MM.1S (cell line): ENCODE measurements at regions not wholly inside any gene's neighbourhood (a gene's known extent, or its start where the extent isn't known, plus 50 kb on each side); places are given as distances from the start of the nearest gene placed in this dataset.

ENCODE experiments used
- DNase-seq: peaks from one replicate; pipeline ENCODE4 v3.0.0-alpha.2; 2015
- H2AFZ ChIP-seq: fragments of 300-600 bp; sonication (generic); 2 replicates; pipeline ENCODE4 v1.6.0; 2016; ENCODE audit warnings: antibody characterized with exemption, low read length
- H3F3A ChIP-seq: fragments of 300-600 bp; sonication (generic); 2 replicates; pipeline ENCODE4 v1.6.1; 2016; ENCODE audit warnings: mild to moderate bottlenecking, antibody characterized with exemption, low read length, moderate library complexity, mixed read lengths; ENCODE audit not compliant: insufficient read depth
- H3K27ac ChIP-seq: fragments of 300-600 bp; sonication (generic); 2 replicates; pipeline ENCODE4 v1.5.1; 2016; ENCODE audit warnings: mild to moderate bottlenecking, low read length
- H3K27me3 ChIP-seq: fragments of 300-600 bp; sonication (generic); replicated peaks from 2 replicates; pipeline ENCODE4 v1.6.0; 2016; ENCODE audit warnings: low read length; ENCODE audit not compliant: insufficient read depth
- H3K36me3 ChIP-seq: fragments of 300-600 bp; sonication (generic); replicated peaks from 2 replicates; pipeline ENCODE4 v1.6.1; 2016; ENCODE audit warnings: mild to moderate bottlenecking, low read length, mixed read lengths; ENCODE audit not compliant: insufficient read depth
- H3K4me1 ChIP-seq: fragments of 300-600 bp; sonication (generic); 2 replicates; pipeline ENCODE4 v1.6.1; 2016; ENCODE audit warnings: low read length, mixed read lengths
- H3K4me2 ChIP-seq: fragments of 300-600 bp; sonication (generic); 2 replicates; pipeline ENCODE4 v1.6.0; 2016; ENCODE audit warnings: low read depth, low read length
- H3K4me3 ChIP-seq: fragments of 300-600 bp; sonication (generic); 2 replicates; pipeline ENCODE4 v1.5.1; 2016; ENCODE audit warnings: low read length, mixed read lengths
- H3K79me2 ChIP-seq: fragments of 300-600 bp; sonication (generic); 2 replicates; pipeline ENCODE4 v1.6.1; 2016; ENCODE audit warnings: mixed run types, low read length, mixed read lengths
- H3K9ac ChIP-seq: fragments of 300-600 bp; sonication (generic); 2 replicates; pipeline ENCODE4 v1.6.1; 2016; ENCODE audit warnings: low read length, mixed read lengths
- H3K9me2 ChIP-seq: fragments of 300-600 bp; sonication (generic); replicated peaks from 2 replicates; pipeline ENCODE4 v1.6.1; 2016; ENCODE audit warnings: mild to moderate bottlenecking, low read length, mixed read lengths; ENCODE audit not compliant: insufficient read depth
- H3K9me3 ChIP-seq: fragments of 300-600 bp; sonication (generic); replicated peaks from 2 replicates; pipeline ENCODE4 v1.6.1; 2016; ENCODE audit warnings: mild to moderate bottlenecking, low read length, mixed read lengths; ENCODE audit not compliant: insufficient read depth
- H4K20me1 ChIP-seq: fragments of 300-600 bp; sonication (generic); 2 replicates; pipeline ENCODE4 v1.6.1; 2016; ENCODE audit warnings: mild to moderate bottlenecking, low read length, moderate library complexity, mixed read lengths; ENCODE audit not compliant: insufficient read depth
- EZH2 ChIP-seq: fragments of 300-600 bp; sonication (generic); optimal IDR thresholded peaks from 2 replicates; pipeline ENCODE3; 2017; ENCODE audit warnings: low read depth, mild to moderate bottlenecking, antibody characterized with exemption, low read length, mixed read lengths
- EZH2phosphoT487 ChIP-seq: fragments of 300-600 bp; sonication (generic); IDR thresholded peaks from 2 replicates; pipeline ENCODE4 v1.6.1; 2018; ENCODE audit warnings: antibody characterized with exemption, low read length
- TF ChIP-seq, protein P1 (sequence below): fragments of 300-600 bp; sonication (generic); IDR thresholded peaks from 2 replicates; pipeline ENCODE4 v1.5.1; 2016; ENCODE audit warnings: antibody characterized with exemption, low read length, mixed read lengths

DNA sequence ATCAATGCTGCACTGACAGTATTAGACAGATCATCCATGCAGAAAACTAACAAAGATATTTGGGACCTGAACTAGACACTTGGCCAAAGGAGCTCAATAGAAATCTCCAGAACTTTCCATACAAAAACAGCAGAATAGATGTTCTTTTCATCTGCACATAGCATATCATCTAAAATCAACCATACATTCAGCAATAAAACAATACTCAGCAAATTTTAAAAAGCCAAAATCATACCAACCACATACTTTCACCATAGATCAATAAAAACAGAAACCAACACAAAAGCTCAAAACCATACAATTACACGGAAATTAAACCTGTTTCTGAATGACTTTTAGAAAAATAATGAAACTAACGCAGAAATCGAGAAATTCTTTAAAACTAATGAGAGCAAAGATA, 592.6 kb downstream of the SLITRK5 start:
- Histone ChIP-seq H3K4me3 (no peak overlapping the region), H3K36me3 (no peaks in the 10 kb centered on the region), H4K20me1 (no peaks in the 10 kb centered on the region), H3K9me2 (no peaks in the 10 kb centered on the region), H2AFZ (no peak overlapping the region), H3K9me3 (no peaks in the 10 kb centered on the region), H3K4me1 (no peaks in the 10 kb centered on the region), H3K9ac (no peak overlapping the region), H3K27me3 (no peaks in the 10 kb centered on the region), H3K79me2 (no peaks in the 10 kb centered on the region), H3K27ac (no peak overlapping the region), H3K4me2 (no peak overlapping the region), H3F3A (no peaks in the 10 kb centered on the region)
- TF ChIP-seq, protein P1, sequence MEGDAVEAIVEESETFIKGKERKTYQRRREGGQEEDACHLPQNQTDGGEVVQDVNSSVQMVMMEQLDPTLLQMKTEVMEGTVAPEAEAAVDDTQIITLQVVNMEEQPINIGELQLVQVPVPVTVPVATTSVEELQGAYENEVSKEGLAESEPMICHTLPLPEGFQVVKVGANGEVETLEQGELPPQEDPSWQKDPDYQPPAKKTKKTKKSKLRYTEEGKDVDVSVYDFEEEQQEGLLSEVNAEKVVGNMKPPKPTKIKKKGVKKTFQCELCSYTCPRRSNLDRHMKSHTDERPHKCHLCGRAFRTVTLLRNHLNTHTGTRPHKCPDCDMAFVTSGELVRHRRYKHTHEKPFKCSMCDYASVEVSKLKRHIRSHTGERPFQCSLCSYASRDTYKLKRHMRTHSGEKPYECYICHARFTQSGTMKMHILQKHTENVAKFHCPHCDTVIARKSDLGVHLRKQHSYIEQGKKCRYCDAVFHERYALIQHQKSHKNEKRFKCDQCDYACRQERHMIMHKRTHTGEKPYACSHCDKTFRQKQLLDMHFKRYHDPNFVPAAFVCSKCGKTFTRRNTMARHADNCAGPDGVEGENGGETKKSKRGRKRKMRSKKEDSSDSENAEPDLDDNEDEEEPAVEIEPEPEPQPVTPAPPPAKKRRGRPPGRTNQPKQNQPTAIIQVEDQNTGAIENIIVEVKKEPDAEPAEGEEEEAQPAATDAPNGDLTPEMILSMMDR, result no peak
- TF ChIP-seq EZH2 (no peak), EZH2phosphoT487 (no peak)
- DNase-seq, result no peak

DNA sequence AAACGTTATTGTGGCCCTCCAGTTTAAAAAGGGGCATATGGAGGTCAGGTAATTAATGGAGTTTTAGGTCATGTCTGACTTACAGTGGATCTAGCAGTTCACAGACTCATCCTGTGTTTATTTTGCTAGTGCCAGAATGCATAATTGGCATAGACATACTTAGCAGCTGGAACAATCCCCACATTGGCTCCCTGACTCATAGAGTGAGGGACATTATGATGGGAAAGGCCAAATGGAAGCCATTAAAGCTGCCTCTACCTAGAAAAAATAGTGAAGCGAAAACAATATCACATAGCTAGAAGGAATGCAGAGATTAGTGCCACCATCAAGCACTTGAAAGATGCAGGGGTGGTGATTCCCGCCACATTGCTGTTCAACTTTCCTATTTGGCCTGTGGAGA, 610.7 kb downstream of the SLITRK5 start:
- Histone ChIP-seq H3K9me3 (no peaks in the 10 kb centered on the region), H3K9ac (no peak overlapping the region), H3K27me3 (no peaks in the 10 kb centered on the region), H4K20me1 (no peaks in the 10 kb centered on the region), H3K4me1 (no peaks in the 10 kb centered on the region), H3F3A (no peaks in the 10 kb centered on the region), H3K9me2 (no peaks in the 10 kb centered on the region), H2AFZ (no peak overlapping the region), H3K4me3 (no peak overlapping the region), H3K36me3 (no peaks in the 10 kb centered on the region), H3K79me2 (no peaks in the 10 kb centered on the region), H3K4me2 (no peak overlapping the region), H3K27ac (no peak overlapping the region)
- TF ChIP-seq, protein P1, result no peak
- TF ChIP-seq EZH2 (no peak), EZH2phosphoT487 (no peak)
- DNase-seq, result no peak

DNA sequence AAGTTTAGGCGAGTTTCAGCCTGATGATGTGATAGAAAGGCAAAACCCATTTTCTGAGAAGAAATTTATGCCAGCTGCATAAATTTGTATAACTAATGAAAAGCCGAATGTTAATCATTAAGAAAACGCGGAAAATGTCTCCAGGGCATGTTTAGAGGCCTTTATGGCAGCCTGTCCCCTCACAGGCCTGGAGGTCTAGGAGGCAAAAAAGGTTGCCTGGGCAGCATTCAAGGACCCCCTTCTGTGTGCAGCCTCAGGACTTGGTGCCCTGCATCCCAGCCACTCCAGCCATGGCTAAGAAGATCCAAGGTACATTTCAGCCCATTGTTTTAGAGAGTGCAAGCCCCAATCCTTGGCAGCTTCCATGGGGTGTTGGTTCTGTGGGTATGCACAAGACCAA, 614.2 kb downstream of the SLITRK5 start:
- TF ChIP-seq, protein P1, result no peak
- no peak for TF ChIP-seq EZH2phosphoT487
- no peak for TF ChIP-seq EZH2

More for the DNA sequence above, 614.2 kb downstream of the SLITRK5 start:
- H3F3A ChIP-seq, result no peaks in the 10 kb centered on the region
- H3K9me2 ChIP-seq, result no peaks in the 10 kb centered on the region
- no peak overlapping the region for H3K4me2 ChIP-seq
- no peaks in the 10 kb centered on the region for H4K20me1 ChIP-seq
- H3K4me3 ChIP-seq, result no peak overlapping the region
- H3K9ac ChIP-seq, result no peak overlapping the region
- H2AFZ ChIP-seq, result no peak overlapping the region
- no peaks in the 10 kb centered on the region for H3K4me1 ChIP-seq
- H3K27me3 ChIP-seq, result no peaks in the 10 kb centered on the region
- no peaks in the 10 kb centered on the region for H3K9me3 ChIP-seq
- H3K36me3 ChIP-seq, result no peaks in the 10 kb centered on the region
- no peaks in the 10 kb centered on the region for H3K79me2 ChIP-seq
- DNase-seq, result no peak
- H3K27ac ChIP-seq, result no peak overlapping the region
